HK-2 (cell line): ENCODE measurements at regions not wholly inside any gene's neighbourhood (a gene's known extent, or its start where the extent isn't known, plus 50 kb on each side); places are given as distances from the start of the nearest gene placed in this dataset.
"Not testable (repeated sequence)": the region's sequence is repeated elsewhere in the genome, so short reads cannot be mapped to it uniquely, and the experiment has no call there.

Experiments
- DNase-seq: peaks from one replicate; pipeline ENCODE4 v3.0.0-alpha.2; 2018; ENCODE audit not compliant: unreplicated experiment

DNA sequence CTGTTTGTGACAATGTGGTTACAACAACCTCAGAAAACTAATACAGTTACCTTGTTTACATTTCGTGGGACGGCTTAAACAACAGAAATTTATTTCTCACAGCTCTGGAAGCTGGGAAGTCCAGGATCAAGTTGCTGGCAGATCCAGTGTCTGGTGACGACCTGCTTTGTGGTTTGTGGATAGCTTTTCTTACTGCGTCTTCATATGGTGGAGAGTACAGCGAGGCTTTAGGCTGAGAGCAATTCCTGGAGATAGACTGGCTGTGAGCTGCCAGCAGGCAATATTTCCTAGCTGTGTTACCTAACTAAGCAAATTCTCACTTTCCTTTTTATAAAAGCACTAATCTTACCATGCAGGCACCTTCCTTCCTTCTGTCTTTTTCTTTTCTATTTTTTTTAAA, 1203.5 kb upstream of the PRR20A start:
- DNase-seq = no peak

- no peak for DNase-seq
Measured at GRCh38 chr13:55948175-55948574, 1192.5 kb upstream of the PRR20A start.

DNA sequence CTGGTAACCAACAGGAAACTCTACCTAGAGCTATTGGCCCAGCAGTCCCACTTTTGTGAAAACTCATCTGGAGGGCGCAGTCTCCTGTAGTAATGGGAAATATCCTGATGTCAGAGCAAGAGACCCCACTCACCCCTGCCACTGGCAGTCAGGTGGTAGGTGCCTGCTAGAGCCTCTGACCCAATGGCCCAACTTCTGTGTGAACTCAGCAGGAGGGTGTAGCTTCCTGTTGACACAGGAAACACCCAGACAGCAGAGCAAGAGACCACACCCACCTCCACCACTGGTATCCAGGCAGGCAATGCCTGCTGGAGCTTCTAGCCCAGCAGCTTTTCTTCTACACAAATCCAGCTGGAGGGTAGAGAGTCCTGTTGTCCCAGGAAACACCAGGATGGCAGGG, 1176.8 kb upstream of the PRR20A start:
- no peak for DNase-seq

DNA sequence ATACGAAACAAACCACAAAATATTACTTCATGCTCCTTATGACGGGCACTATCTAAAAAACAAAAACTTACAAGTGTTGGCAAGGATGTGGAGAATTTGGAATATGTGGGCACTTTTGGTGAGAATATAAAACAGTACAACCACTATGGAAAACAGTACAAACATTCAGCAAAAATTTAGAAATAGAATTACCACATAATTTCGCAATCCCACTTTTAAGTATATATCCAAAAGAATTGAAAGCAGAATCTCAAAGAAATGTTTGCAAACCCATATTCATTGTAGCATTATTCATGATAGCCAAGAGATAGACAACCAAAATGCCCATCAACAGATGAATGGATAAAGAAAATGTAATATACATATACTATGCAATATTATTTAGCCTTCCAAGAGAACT, 1173.7 kb upstream of the PRR20A start:
- no peak for DNase-seq

GRCh38 chr13:55977436-55977835, 1163.3 kb upstream of the PRR20A start:
- no peak for DNase-seq

GRCh38 chr13:55981381-55981780, 1159.3 kb upstream of the PRR20A start:
- no peak for DNase-seq

DNA sequence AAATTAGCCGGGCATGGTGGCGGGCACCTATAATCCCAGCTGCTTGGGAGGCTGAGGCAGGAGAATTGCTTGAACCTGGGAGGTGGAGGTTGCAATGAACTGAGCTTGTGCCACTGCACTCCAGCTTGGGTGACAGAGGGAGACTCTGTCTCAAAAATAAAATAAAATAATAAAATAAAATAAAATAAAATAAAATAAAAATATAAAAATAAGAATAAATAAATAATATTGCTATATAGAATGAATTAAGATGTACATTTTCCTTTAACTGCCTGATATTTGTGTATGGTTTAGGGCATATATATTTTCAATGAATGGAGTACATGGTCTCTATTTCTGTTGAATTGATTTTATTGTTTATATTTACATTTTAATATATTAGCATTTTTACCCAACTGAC, 1156.7 kb upstream of the PRR20A start:
- DNase-seq = not testable (repeated sequence)

GRCh38 chr13:55990631-55991030, 1150.1 kb upstream of the PRR20A start:
- no peak for DNase-seq

DNA sequence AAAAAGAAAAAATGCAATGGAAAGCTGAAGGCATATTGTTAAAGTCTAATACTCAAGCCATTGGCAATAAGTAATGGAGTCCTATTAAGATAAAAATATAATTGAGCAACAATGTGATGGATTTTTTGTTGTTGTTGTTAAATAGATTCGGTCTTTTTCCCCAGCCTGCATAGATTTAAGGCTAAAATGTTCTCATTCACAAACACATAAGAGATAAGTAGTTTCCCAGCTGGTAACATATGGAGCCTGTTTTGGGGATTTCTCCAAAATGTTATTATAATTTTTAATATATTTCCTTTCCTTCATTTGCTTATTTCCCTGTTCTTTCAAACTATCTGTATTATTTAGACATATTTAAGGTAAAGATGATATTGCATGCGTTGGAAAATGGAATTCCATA, 1149.1 kb upstream of the PRR20A start:
- DNase-seq = no peak

- no peak for DNase-seq
Measured at GRCh38 chr13:55992145-55992544, 1148.6 kb upstream of the PRR20A start.

- no peak for DNase-seq
Measured at GRCh38 chr13:55999709-56000108, 1141.0 kb upstream of the PRR20A start.

GRCh38 chr13:56009418-56009817, 1131.3 kb upstream of the PRR20A start:
- no peak for DNase-seq

- no peak for DNase-seq
Measured at GRCh38 chr13:56012644-56013043, 1128.1 kb upstream of the PRR20A start.

GRCh38 chr13:56015919-56016318, 1124.8 kb upstream of the PRR20A start:
- DNase-seq = no peak

DNA sequence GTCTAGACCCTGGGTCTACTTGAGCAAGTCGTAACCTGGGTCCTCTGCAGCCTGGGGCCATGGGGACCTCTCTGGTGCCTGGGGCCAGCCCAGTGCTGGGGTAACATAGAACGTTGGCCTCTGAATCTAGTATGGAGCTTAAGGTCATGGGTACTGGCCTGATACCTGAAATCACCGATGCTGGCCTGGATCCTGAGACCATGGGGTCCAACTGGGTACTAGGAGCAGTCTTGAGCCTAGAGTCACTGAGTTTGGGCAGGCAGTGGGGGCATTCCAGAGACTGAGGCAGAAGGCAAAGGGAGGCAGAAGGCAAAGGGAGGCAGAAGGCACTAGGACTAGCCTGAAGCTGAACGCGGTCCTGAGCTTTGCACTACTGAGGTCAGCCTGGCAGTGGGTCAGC, 1121.1 kb upstream of the PRR20A start:
- no peak for DNase-seq

DNA sequence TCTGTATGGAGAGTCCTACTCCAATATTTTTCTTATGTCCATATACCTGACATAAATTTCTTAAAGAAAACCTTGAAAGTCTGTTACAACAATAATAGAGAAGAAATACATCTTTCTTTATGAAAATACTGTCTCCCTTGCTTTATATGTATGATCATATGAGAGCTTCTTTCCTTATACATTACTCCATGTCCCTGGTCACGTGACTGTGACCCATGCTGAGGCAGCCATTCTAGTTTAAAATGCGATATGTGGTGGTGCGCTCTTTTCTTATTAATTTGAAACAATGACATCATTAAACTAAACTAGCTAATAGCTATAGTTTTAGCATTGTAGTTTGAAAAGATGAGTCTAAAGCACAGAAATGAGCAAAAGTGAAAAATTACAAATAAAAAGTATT, 1120.3 kb upstream of the PRR20A start:
- DNase-seq = no peak

GRCh38 chr13:56039992-56040391, 1100.7 kb upstream of the PRR20A start:
- no peak for DNase-seq

GRCh38 chr13:56066321-56066720, 1074.4 kb upstream of the PRR20A start:
- DNase-seq = no peak

DNA sequence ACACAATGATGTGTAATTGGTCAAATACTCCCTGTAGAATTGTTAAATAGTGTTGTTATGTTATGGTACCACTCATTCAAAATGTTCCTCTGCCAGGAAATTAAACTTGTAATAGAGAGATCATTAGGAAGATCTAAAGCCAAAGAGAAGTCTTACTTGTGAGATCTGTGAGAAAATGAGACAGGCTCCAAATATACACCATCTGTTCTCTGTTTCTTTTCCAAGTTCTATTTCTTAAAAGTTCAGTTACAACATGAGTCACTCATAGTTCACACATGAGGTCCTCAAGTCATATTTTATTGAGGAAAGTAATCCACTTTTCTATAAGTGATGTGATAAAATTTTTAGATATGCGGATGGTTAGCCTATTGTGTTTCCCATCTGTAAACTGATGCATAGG, 1038.1 kb upstream of the PRR20A start:
- DNase-seq = no peak

- DNase-seq = no peak
Measured at GRCh38 chr13:56110751-56111150, 1030.0 kb upstream of the PRR20A start.

GRCh38 chr13:56134524-56134923, 1006.2 kb upstream of the PRR20A start:
- DNase-seq = no peak

- DNase-seq = no peak
Measured at GRCh38 chr13:56166864-56167263, 973.9 kb upstream of the PRR20A start.

GRCh38 chr13:56168581-56168980, 972.1 kb upstream of the PRR20A start:
- DNase-seq = no peak

- no peak for DNase-seq
Measured at GRCh38 chr13:56173346-56173745, 967.4 kb upstream of the PRR20A start.

DNA sequence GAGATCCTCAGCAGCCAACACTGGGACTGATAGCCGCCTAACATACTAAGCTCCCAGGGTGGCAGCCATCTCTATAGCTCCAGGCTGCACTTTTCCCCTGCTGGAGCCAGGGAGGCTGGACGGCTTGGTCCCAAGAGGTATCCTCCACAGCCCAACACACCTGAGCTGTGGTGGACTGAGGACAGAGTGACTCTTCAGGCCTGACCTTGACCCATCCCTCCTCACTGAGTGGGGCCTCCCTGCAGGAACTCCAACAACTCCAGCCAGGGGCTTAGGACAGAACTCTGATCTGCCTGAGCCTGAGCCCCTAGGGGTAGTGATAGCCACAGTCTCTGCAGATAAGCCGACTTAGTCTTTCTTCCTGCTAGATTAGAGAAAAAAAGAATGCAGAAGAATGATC, 958.1 kb upstream of the PRR20A start:
- DNase-seq = no peak
